CD4-positive, alpha-beta T cell (primary cell): ENCODE measurements at regions not wholly inside any gene's neighbourhood (a gene's known extent, or its start where the extent isn't known, plus 50 kb on each side); places are given as distances from the start of the nearest gene placed in this dataset.

Experiments used
- ATAC-seq: fragments of 200-7000 bp; cut with Tn5 transposase; one replicate; pipeline ENCODE4 v1.10.0; 2022; ENCODE audit warnings: mild to moderate bottlenecking; ENCODE audit not compliant: poor library complexity
- CTCF ChIA-PET: fragments of 350-600 bp; sonication (Branson Sonifier 250); formaldehyde crosslinking; loops from one replicate; lab custom pipeline; 2021; ENCODE audit warnings: antibody characterized with exemption, inconsistent platforms; lab: Charles Lee
- POLR2A ChIA-PET: fragments of 350-600 bp; sonication (Branson Sonifier 250); formaldehyde crosslinking; loops from one replicate; lab custom pipeline; 2021; ENCODE audit warnings: antibody characterized with exemption, inconsistent platforms; lab: Charles Lee
- DNase-seq, 14 experiments: peaks; one replicate each; pipeline ENCODE4 v3.0.0-alpha.2; 2013 to 2020; ENCODE audit warnings: mixed read lengths in 2 of 14
- H3K27ac ChIP-seq, 2 donors: one replicate each; pipeline versions ENCODE4 v1.5.1 to v1.7.0; 2013; ENCODE audit warnings: low read length in 2 of 2, low read depth in 1 of 2, mild to moderate bottlenecking in 1 of 2
- H3K27me3 ChIP-seq, 2 experiments: 1 replicate in 1 of 2; 2 replicates in 1 of 2; pipeline versions ENCODE4 v1.6.1 to v1.7.0; 2013; ENCODE audit warnings: low read length in 2 of 2, control low read depth in 1 of 2, mild to moderate bottlenecking in 1 of 2, moderate library complexity in 1 of 2; ENCODE audit not compliant: insufficient read depth in 2 of 2, control insufficient read depth in 1 of 2
- H3K36me3 ChIP-seq: one replicate; pipeline ENCODE4 v1.6.1; 2013; ENCODE audit warnings: low read length, control low read depth; ENCODE audit not compliant: insufficient read depth
- H3K4me1 ChIP-seq: one replicate; pipeline ENCODE4 v1.6.1; 2013; ENCODE audit warnings: low read length, control low read depth; ENCODE audit not compliant: insufficient read depth
- H3K4me3 ChIP-seq: one replicate; pipeline ENCODE4 v1.5.1; 2013; ENCODE audit warnings: mild to moderate bottlenecking, low read length, moderate library complexity
- H3K9me3 ChIP-seq, 2 experiments: 1 replicate in 1 of 2; 2 replicates in 1 of 2; pipeline versions ENCODE4 v1.6.1 to v1.7.0; 2013; ENCODE audit warnings: low read length in 2 of 2, mild to moderate bottlenecking in 2 of 2, control low read depth in 1 of 2, moderate library complexity in 1 of 2; ENCODE audit not compliant: control insufficient read depth in 1 of 2, insufficient read depth in 1 of 2
- H3K27ac Mint-ChIP-seq: one replicate; pipeline ENCODE4 v1.8.0; 2020; ENCODE audit warnings: mixed read lengths
- H3K27me3 Mint-ChIP-seq: one replicate; pipeline ENCODE4 v1.8.0; 2021; ENCODE audit warnings: mixed read lengths
- H3K36me3 Mint-ChIP-seq: one replicate; pipeline ENCODE4 v1.8.0; 2021; ENCODE audit warnings: low read depth, mixed read lengths
- H3K4me1 Mint-ChIP-seq: one replicate; pipeline ENCODE4 v1.8.0; 2021; ENCODE audit warnings: low read depth, mixed read lengths
- H3K4me3 Mint-ChIP-seq: one replicate; pipeline ENCODE4 v1.8.0; 2020; ENCODE audit warnings: mild to moderate bottlenecking, mixed read lengths
- H3K9me3 Mint-ChIP-seq: one replicate; pipeline ENCODE4 v1.8.0; 2020; ENCODE audit warnings: mixed read lengths
- intact Hi-C, 2 experiments: fragments of 100-400 bp; cut with DNase I in 1 of 2; cut with micrococcal nuclease in 1 of 2; formaldehyde crosslinking; loops; one replicate each; pipeline versions ENCODE4 v1.15.1 to v1.9.0; 2023 to 2025; cut with DNase I, micrococcal nuclease
- TF ChIP-seq, protein P1 (sequence below): fragments of 200-600 bp; IDR thresholded peaks from one replicate; pipeline ENCODE4 v1.8.0; 2022; ENCODE audit warnings: antibody characterized with exemption, mild to moderate bottlenecking

DNA sequence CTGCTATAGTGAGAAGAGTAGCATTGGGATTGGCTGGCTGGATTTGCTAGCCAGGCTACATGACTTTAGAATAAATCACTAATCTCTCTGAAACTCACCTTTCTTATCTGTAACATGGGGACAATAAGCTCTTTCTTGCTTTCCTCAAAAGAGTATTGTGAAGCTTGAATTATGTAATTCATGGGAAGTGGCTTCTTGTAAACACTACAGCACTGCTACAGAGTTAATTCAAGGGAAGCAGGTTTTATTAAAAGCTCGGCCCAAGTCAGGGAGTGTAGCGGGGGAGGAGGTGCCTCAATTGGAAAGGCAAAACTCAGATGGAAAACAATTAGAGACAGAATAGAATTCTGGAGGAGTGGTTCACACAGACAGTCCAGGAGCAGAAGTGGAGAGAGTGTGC is 100.9 kb upstream of the CELF4 start:
- DNase-seq = no peak
- no peak overlapping the region for H3K27ac Mint-ChIP-seq
- H3K4me1 Mint-ChIP-seq = no peaks in the 10 kb centered on the region
- H3K27me3 Mint-ChIP-seq = no peaks in the 10 kb centered on the region
- H3K9me3 Mint-ChIP-seq = no peaks in the 10 kb centered on the region
- ATAC-seq = no peak
- no peak overlapping the region for H3K4me3 Mint-ChIP-seq
- intact Hi-C loops = no loop called here
- TF ChIP-seq, protein P1, sequence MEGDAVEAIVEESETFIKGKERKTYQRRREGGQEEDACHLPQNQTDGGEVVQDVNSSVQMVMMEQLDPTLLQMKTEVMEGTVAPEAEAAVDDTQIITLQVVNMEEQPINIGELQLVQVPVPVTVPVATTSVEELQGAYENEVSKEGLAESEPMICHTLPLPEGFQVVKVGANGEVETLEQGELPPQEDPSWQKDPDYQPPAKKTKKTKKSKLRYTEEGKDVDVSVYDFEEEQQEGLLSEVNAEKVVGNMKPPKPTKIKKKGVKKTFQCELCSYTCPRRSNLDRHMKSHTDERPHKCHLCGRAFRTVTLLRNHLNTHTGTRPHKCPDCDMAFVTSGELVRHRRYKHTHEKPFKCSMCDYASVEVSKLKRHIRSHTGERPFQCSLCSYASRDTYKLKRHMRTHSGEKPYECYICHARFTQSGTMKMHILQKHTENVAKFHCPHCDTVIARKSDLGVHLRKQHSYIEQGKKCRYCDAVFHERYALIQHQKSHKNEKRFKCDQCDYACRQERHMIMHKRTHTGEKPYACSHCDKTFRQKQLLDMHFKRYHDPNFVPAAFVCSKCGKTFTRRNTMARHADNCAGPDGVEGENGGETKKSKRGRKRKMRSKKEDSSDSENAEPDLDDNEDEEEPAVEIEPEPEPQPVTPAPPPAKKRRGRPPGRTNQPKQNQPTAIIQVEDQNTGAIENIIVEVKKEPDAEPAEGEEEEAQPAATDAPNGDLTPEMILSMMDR = no peak
- H3K36me3 ChIP-seq = no peaks in the 10 kb centered on the region
- H3K4me1 ChIP-seq = no peaks in the 10 kb centered on the region
- no peak overlapping the region for H3K4me3 ChIP-seq
- ChIA-PET CTCF (no interaction called here), POLR2A (no interaction called here)
- no peak overlapping the region for H3K27ac ChIP-seq
- H3K9me3 ChIP-seq = peaks cover 0 to 27% of the 10 kb centered on the region in 2 experiments
- H3K36me3 Mint-ChIP-seq = no peaks in the 10 kb centered on the region
- H3K27me3 ChIP-seq = no peaks in the 10 kb centered on the region

DNA sequence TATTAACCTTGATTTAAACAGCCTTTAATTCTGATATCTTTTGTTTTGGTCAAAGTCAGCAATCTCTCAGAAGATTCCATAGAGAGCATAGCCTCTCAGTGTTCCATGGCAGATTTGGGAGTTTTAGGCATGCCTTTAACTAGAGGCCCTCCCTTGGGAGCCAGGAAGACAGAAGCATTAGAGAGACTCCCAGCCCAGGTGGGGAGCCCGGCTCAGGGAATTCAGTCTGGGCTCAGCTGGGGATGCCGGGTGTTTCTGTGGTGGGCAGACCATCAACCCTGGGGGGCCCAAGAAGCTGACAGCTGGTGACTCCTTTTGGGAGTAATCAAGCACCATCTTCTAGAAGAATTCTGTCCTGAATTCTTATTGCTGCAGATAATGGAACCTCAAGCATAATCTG is 99.7 kb upstream of the CELF4 start:
- Mint-ChIP-seq H3K36me3 (no peaks in the 10 kb centered on the region), H3K4me1 (no peaks in the 10 kb centered on the region), H3K27me3 (no peaks in the 10 kb centered on the region), H3K4me3 (no peak overlapping the region), H3K27ac (no peak overlapping the region), H3K9me3 (no peaks in the 10 kb centered on the region)
- DNase-seq (no peak), ATAC-seq (no peak)
- TF ChIP-seq, protein P1 = no peak
- intact Hi-C loops = no loop called here
- Histone ChIP-seq H3K4me3 (no peak overlapping the region), H3K27ac (no peak overlapping the region), H3K4me1 (no peaks in the 10 kb centered on the region), H3K9me3 (peaks cover 0 to 20% of the 10 kb centered on the region in 2 experiments), H3K36me3 (no peaks in the 10 kb centered on the region), H3K27me3 (peaks cover 0 to 2% of the 10 kb centered on the region in 2 experiments)
- CTCF ChIA-PET = no interaction called here
- POLR2A ChIA-PET = no interaction called here

DNA sequence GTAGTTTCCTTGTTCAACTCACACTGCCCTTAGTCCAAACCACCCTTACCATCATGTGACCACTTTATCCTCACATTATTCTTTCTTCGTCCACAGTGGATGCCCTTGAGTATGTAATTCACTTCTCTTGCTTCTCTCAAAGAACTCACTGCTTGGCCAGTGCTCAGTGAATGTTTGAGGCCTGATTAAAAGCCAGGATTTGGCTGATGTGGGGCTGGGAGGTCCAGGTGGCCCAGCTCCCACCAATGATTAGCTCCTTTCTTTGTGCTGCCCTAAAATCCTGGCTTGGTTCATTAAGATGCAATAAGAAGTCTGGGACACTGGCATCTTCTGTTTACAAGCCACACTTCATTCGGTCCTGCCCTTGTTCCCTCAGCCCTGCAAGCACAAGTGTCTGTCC is 97.8 kb upstream of the CELF4 start:
- H3K27me3 ChIP-seq = peaks cover 0 to 2% of the 10 kb centered on the region in 2 experiments
- ATAC-seq = no peak
- H3K27ac ChIP-seq = no peak overlapping the region
- ChIA-PET CTCF (no interaction called here), POLR2A (no interaction called here)
- no peak overlapping the region for H3K4me3 Mint-ChIP-seq
- no peak overlapping the region for H3K4me3 ChIP-seq
- H3K36me3 Mint-ChIP-seq = no peaks in the 10 kb centered on the region
- no peak for DNase-seq
- no peaks in the 10 kb centered on the region for H3K4me1 Mint-ChIP-seq
- H3K9me3 Mint-ChIP-seq = no peaks in the 10 kb centered on the region
- H3K4me1 ChIP-seq = no peaks in the 10 kb centered on the region
- intact Hi-C loops = no loop called here
- TF ChIP-seq, protein P1 = no peak
- H3K9me3 ChIP-seq = peaks cover 0 to 9% of the 10 kb centered on the region in 2 experiments
- H3K27me3 Mint-ChIP-seq = no peaks in the 10 kb centered on the region
- H3K27ac Mint-ChIP-seq = no peak overlapping the region
- H3K36me3 ChIP-seq = no peaks in the 10 kb centered on the region
